Stomach smooth muscle (tissue), 2 donors: ENCODE measurements at regions not wholly inside any gene's neighbourhood (a gene's known extent, or its start where the extent isn't known, plus 50 kb on each side); places are given as distances from the start of the nearest gene placed in this dataset.

Experiments
- H3K27ac ChIP-seq: one replicate; pipeline ENCODE4 v1.7.0; 2013; ENCODE audit warnings: mild to moderate bottlenecking, low read length, inconsistent platforms
- H3K27me3 ChIP-seq, 2 donors: one replicate each; pipeline ENCODE4 v1.7.0; 2013; ENCODE audit warnings: low read length in 2 of 2; ENCODE audit not compliant: insufficient read depth in 2 of 2, control insufficient read depth in 1 of 2
- H3K36me3 ChIP-seq, 2 donors: one replicate each; pipeline ENCODE4 v1.7.0; 2013; ENCODE audit warnings: low read length in 2 of 2; ENCODE audit not compliant: control insufficient read depth in 2 of 2, insufficient read depth in 2 of 2
- H3K4me1 ChIP-seq: one replicate; pipeline ENCODE4 v1.7.0; 2013; ENCODE audit warnings: low read length; ENCODE audit not compliant: control insufficient read depth, insufficient read depth
- H3K4me3 ChIP-seq, 2 donors: one replicate each; pipeline ENCODE4 v1.7.0; 2013; ENCODE audit warnings: low read length in 2 of 2
- H3K9ac ChIP-seq, 2 donors: one replicate each; pipeline ENCODE4 v1.7.0; 2013; ENCODE audit warnings: low read length in 2 of 2, mild to moderate bottlenecking in 1 of 2
- H3K9me3 ChIP-seq, 2 donors: one replicate each; pipeline ENCODE4 v1.7.0; 2013; ENCODE audit warnings: low read length in 2 of 2; ENCODE audit not compliant: control insufficient read depth in 2 of 2
- donor health status: healthy.
- donor health status: Pancreatic carcinoma.

DNA sequence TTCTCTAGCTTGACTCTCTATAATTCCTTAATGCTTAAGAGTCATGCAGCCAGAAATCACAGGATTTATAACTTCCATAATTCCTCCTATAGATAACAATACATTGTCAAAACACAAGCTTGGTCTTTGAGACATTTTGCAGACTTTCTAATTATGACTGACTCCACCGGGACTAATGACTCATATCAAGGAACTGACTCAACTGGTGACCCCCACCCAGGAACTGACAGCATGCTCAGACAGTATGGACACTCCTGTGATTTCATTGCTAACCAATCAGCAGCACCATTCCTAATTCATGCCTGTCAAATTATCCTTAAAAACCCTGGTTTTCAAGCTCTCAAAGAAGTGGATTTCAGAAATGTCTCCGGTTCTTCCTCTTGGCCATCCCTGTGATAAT is 670.5 kb upstream of the IMPG1 start:
- Histone ChIP-seq H3K9me3 (no peaks in the 10 kb centered on the region), H3K9ac (no peak overlapping the region), H3K4me1 (no peaks in the 10 kb centered on the region), H3K36me3 (no peaks in the 10 kb centered on the region), H3K27ac (no peak overlapping the region), H3K27me3 (no peaks in the 10 kb centered on the region), H3K4me3 (no peak overlapping the region)

DNA sequence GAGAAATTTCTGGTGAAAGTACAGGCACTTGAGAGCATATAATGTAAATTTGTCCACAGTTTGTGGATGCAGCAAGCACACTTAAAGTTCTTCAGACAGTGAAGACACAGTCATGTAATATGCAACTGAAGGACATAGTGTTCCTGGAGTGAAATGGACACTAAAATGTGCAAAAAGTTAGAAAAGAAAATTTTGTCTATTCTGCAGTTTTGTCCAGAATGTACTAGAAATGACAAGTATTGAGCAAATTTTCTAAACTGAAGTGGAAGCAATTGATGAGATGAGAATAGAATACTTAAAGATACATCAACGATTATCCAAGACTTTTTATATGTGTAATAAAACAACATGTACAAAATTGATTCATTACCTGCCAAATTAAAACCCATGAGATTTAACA is 647.0 kb upstream of the IMPG1 start:
- Histone ChIP-seq H3K9me3 (no peaks in the 10 kb centered on the region), H3K27ac (no peak overlapping the region), H3K4me1 (no peaks in the 10 kb centered on the region), H3K9ac (no peak overlapping the region), H3K4me3 (no peak overlapping the region), H3K36me3 (no peaks in the 10 kb centered on the region), H3K27me3 (no peaks in the 10 kb centered on the region)

DNA sequence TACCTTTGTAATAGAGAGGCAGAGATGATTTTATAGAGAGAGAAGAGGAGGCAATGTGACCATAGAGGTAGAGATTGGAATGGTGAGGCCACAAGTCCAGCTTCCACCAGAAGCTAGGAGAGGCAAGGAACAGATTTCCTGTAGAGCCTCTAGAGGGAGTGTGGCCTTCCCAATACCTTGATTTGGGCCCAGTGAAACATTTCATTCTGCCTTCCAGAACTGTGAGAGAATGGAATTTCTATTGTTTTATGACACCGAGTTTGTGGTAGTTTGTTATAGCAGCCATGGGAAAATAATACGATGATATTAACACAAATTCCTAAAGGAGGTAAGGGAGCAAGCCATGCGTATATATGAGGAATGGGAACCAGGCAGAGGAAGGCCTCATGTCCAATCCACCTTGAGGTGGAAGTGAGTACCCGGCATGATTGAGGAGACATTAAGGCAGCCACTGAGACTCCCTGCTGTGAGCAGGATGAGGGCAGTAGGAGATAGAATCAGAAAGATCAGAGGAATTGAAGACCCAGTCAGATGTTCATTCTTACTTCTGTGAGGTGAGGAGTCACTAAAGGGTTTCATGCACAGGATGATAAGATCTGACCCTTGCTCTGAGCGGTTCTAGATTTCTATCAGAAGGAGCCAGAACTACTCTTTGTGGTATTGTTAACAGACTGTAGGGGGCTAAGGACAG is 636.3 kb upstream of the IMPG1 start:
- H3K36me3 ChIP-seq: no peaks in the 10 kb centered on the region
- H3K9me3 ChIP-seq: no peaks in the 10 kb centered on the region
- no peaks in the 10 kb centered on the region for H3K4me1 ChIP-seq
- no peaks in the 10 kb centered on the region for H3K27me3 ChIP-seq
- no peak overlapping the region for H3K9ac ChIP-seq
- H3K27ac ChIP-seq: no peak overlapping the region
- no peak overlapping the region for H3K4me3 ChIP-seq

GRCh38 chr6:76707630-76708029 is 635.2 kb upstream of the IMPG1 start:
- Histone ChIP-seq H3K27ac (no peak overlapping the region), H3K27me3 (no peaks in the 10 kb centered on the region), H3K9me3 (no peaks in the 10 kb centered on the region), H3K4me3 (no peak overlapping the region), H3K36me3 (no peaks in the 10 kb centered on the region), H3K4me1 (no peaks in the 10 kb centered on the region), H3K9ac (no peak overlapping the region)

DNA sequence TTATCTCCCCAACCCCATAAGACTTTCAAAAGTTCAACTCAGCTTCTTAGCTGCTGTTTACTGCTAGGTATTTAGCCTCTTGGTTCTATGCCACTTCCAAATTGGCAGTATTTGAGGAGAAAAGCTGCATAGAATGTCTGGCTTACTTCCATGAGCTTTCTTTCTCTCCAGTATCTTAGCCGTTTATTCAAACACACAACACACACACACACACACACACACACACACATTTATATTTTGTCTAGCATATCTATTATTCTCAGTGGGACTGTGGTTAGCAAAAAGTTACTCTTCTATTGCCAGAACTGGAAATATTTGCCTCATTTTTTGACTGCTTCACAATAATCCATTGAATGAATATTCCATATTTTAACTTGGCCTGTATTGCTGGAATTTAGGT is 634.2 kb upstream of the IMPG1 start:
- H3K27ac ChIP-seq: no peak overlapping the region
- no peak overlapping the region for H3K4me3 ChIP-seq
- no peaks in the 10 kb centered on the region for H3K36me3 ChIP-seq

GRCh38 chr6:76706086-76706485 is 633.6 kb upstream of the IMPG1 start:
- H3K9ac ChIP-seq: no peak overlapping the region
- H3K27me3 ChIP-seq: no peaks in the 10 kb centered on the region
- no peaks in the 10 kb centered on the region for H3K4me1 ChIP-seq
- H3K36me3 ChIP-seq: no peaks in the 10 kb centered on the region
- no peak overlapping the region for H3K27ac ChIP-seq
- no peaks in the 10 kb centered on the region for H3K9me3 ChIP-seq
- no peak overlapping the region for H3K4me3 ChIP-seq

More for the DNA sequence above, 634.2 kb upstream of the IMPG1 start:
- Histone ChIP-seq H3K9me3 (no peaks in the 10 kb centered on the region), H3K4me1 (no peaks in the 10 kb centered on the region), H3K27me3 (no peaks in the 10 kb centered on the region), H3K9ac (no peak overlapping the region)

DNA sequence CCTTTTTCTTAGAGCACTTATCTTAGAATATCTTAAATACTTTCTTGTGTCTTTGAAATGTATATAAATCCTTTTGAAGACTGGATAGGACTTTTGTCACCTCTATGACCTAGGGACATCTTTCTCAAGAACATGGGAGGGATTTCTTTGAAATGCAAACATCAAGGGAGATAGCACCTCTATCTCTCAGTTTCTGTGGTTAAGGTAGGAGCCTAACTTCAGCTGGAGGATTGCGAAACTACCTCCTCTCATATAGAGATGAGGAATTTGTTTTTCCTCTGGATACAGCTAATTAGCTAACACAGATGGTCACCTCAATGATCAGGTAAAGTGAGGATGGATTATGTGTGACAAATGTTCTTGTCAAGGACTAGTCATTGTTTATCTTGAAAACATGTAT is 631.3 kb upstream of the IMPG1 start:
- no peaks in the 10 kb centered on the region for H3K4me1 ChIP-seq
- H3K4me3 ChIP-seq: no peak overlapping the region
- H3K9ac ChIP-seq: no peak overlapping the region
- no peaks in the 10 kb centered on the region for H3K36me3 ChIP-seq
- no peak overlapping the region for H3K27ac ChIP-seq
- H3K27me3 ChIP-seq: no peaks in the 10 kb centered on the region
- no peaks in the 10 kb centered on the region for H3K9me3 ChIP-seq

DNA sequence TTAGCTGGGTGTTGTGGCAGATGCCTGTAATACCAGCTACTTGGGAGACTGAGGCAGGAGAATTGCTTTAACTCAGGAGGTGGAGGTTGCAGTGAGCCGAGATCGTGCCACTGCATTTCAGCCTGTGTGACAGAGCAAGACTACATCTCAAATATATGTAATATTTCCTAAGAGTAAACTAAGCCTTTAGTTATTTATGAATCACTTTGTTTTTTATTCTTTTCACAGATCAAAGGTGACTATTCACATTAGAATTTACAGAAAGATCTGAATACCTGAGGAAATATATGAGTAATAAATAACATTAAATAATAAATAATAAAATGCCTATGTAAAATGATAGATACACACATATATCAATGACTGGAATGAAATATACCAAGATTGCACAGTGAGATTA is 630.8 kb upstream of the IMPG1 start:
- Histone ChIP-seq H3K9ac (no peak overlapping the region), H3K4me1 (no peaks in the 10 kb centered on the region), H3K4me3 (no peak overlapping the region), H3K27me3 (no peaks in the 10 kb centered on the region), H3K27ac (no peak overlapping the region), H3K36me3 (no peaks in the 10 kb centered on the region), H3K9me3 (no peaks in the 10 kb centered on the region)

DNA sequence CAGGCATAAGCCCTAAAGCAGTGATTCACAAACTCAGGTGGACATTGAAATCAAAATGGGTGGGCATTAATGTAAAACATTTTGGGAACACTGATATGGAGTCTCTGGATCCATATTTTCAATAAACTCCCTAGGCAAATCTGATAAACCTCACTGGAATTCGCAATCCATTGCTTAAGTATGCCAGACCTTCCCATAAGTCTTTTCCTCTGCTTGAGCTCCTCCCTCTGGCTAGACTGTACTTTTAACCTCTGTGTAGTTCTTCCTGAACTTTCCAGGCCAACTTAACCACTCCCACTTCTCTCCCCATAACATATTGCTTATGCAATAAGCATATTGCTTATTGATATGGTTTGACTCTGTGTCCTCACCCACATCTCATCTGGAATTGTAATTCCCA is 629.7 kb upstream of the IMPG1 start:
- Histone ChIP-seq H3K36me3 (no peaks in the 10 kb centered on the region), H3K4me3 (no peak overlapping the region), H3K27me3 (no peaks in the 10 kb centered on the region), H3K9ac (no peak overlapping the region), H3K27ac (no peak overlapping the region), H3K9me3 (no peaks in the 10 kb centered on the region), H3K4me1 (no peaks in the 10 kb centered on the region)

DNA sequence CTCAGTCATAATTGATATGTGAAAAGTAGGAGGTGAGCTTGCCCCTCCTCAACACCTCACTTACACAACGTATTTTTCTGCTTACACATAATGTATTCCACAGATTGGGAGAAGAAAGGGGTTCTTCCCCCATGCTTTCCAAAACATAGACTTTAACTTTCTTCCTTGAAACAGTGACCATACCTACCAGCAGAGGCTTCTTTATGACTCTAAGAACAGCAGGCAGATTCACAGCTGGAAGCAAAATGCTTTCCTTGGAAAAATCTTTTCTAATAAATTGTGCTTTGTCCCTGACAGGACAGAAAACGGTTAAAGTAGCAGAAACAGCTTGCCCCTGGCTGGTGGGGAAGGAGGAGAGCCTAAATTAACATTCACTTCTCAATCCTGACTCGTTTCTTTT is 629.1 kb upstream of the IMPG1 start:
- Histone ChIP-seq H3K4me3 (no peak overlapping the region), H3K27me3 (no peaks in the 10 kb centered on the region), H3K36me3 (no peaks in the 10 kb centered on the region), H3K4me1 (no peaks in the 10 kb centered on the region), H3K9me3 (no peaks in the 10 kb centered on the region), H3K9ac (no peak overlapping the region), H3K27ac (no peak overlapping the region)

DNA sequence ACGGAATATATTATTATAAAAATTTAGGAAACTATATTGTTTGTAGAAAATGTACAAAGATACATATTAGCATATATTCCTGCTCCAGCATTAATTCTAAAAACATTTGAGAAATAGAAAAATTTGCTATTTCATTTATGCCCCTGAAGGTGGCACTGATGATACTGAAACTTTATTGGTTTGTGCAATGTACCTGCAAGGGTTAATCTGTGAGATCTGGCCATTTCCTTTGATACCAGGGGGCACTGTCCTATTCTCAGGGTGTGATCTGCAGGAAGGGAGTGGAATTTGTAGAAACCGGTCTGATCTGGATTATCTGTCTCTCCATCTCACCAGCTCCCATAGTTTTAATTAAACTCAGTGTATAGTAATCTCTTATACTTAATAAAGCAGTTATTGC is 625.1 kb upstream of the IMPG1 start:
- H3K27me3 ChIP-seq: no peaks in the 10 kb centered on the region
- no peak overlapping the region for H3K9ac ChIP-seq
- no peaks in the 10 kb centered on the region for H3K9me3 ChIP-seq
- H3K27ac ChIP-seq: no peak overlapping the region
- H3K4me1 ChIP-seq: no peaks in the 10 kb centered on the region
- no peak overlapping the region for H3K4me3 ChIP-seq
- H3K36me3 ChIP-seq: no peaks in the 10 kb centered on the region
